DND-41 (cell line): ENCODE measurements at regions not wholly inside any gene's neighbourhood (a gene's known extent, or its start where the extent isn't known, plus 50 kb on each side); places are given as distances from the start of the nearest gene placed in this dataset.

Experiments used
- ATAC-seq: fragments of 200-7000 bp; cut with Tn5 transposase; 3 replicates; pipeline ENCODE4 v1.9.1; 2021; ENCODE audit warnings: low read depth; ENCODE audit not compliant: insufficient read depth
- DNase-seq: peaks from one replicate; pipeline ENCODE4 v3.0.0-alpha.2; 2020
- H2AFZ ChIP-seq: 2 replicates; pipeline ENCODE4 v1.6.0; 2012; ENCODE audit warnings: low read depth, low read length
- H3K27ac ChIP-seq: 2 replicates; pipeline ENCODE4 v1.5.1; 2012; ENCODE audit warnings: low read length, inconsistent platforms
- H3K27me3 ChIP-seq: fragments of 200-600 bp; sonication (generic); 2 replicates; pipeline ENCODE4 v1.6.0; 2012; ENCODE audit warnings: low read length, mild to moderate bottlenecking, inconsistent platforms; ENCODE audit not compliant: insufficient read depth, poor library complexity
- H3K36me3 ChIP-seq: 2 replicates; pipeline ENCODE4 v1.5.1; 2012; ENCODE audit warnings: low read length, inconsistent platforms; ENCODE audit not compliant: insufficient read depth
- H3K4me1 ChIP-seq: 2 replicates; pipeline ENCODE4 v1.5.1; 2012; ENCODE audit warnings: mild to moderate bottlenecking, low read length; ENCODE audit not compliant: insufficient read depth
- H3K4me2 ChIP-seq: 2 replicates; pipeline ENCODE4 v1.6.0; 2012; ENCODE audit warnings: mild to moderate bottlenecking, moderate library complexity, low read length, inconsistent platforms; ENCODE audit not compliant: insufficient read depth
- H3K4me3 ChIP-seq, 2 experiments: fragments of 200-600 bp in 1 of 2; shearing (Covaris generic) in 1 of 2; 2 replicates each; pipeline ENCODE4 v1.5.1; 2012 to 2016; ENCODE audit warnings: inconsistent platforms in 2 of 2, low read length in 2 of 2, mild to moderate bottlenecking in 2 of 2, low read depth in 1 of 2, moderate library complexity in 1 of 2
- H3K79me2 ChIP-seq: 2 replicates; pipeline ENCODE4 v1.6.0; 2012; ENCODE audit warnings: low read length, inconsistent platforms; ENCODE audit not compliant: insufficient read depth
- H3K9ac ChIP-seq: 2 replicates; pipeline ENCODE4 v1.6.0; 2012; ENCODE audit warnings: low read depth, mild to moderate bottlenecking, inconsistent platforms, low read length, moderate library complexity
- H3K9me3 ChIP-seq: 2 replicates; pipeline ENCODE4 v1.5.1; 2012; ENCODE audit warnings: low read length, moderate library complexity, mild to moderate bottlenecking, inconsistent platforms; ENCODE audit not compliant: insufficient read depth, severe bottlenecking
- H4K20me1 ChIP-seq: 2 replicates; pipeline ENCODE4 v1.6.0; 2012; ENCODE audit warnings: low read length; ENCODE audit not compliant: insufficient read depth
- CTCF ChIP-seq: IDR thresholded peaks from 2 replicates; pipeline ENCODE4 v1.5.1; 2012; ENCODE audit warnings: borderline replicate concordance, low read length, moderate library complexity, mild to moderate bottlenecking; ENCODE audit not compliant: poor library complexity, severe bottlenecking; ENCODE audit errors: extremely low read depth
- EZH2 ChIP-seq: IDR thresholded peaks from 3 replicates; pipeline ENCODE4 v1.6.1; 2012; ENCODE audit warnings: borderline replicate concordance, low read depth, mild to moderate bottlenecking, moderate library complexity, low read length, inconsistent platforms; ENCODE audit not compliant: severe bottlenecking

- Histone ChIP-seq H4K20me1 (no peaks in the 10 kb centered on the region), H2AFZ (no peak overlapping the region), H3K36me3 (no peaks in the 10 kb centered on the region), H3K79me2 (no peaks in the 10 kb centered on the region), H3K4me2 (no peak overlapping the region), H3K27me3 (no peaks in the 10 kb centered on the region), H3K9ac (no peak overlapping the region), H3K27ac (no peak overlapping the region), H3K9me3 (no peaks in the 10 kb centered on the region), H3K4me1 (no peaks in the 10 kb centered on the region), H3K4me3 (no peak overlapping the region)
- DNase-seq: no peak
- no peak for ATAC-seq
- TF ChIP-seq CTCF (no peak), EZH2 (no peak)
Observed at GRCh38 chr7:47194516-47195057, 387.3 kb downstream of the TNS3 start.

GRCh38 chr7:47192978-47193377 is 388.9 kb downstream of the TNS3 start:
- no peak overlapping the region for H3K27ac ChIP-seq
- no peak overlapping the region for H3K4me2 ChIP-seq
- no peaks in the 10 kb centered on the region for H3K9me3 ChIP-seq
- no peaks in the 10 kb centered on the region for H3K4me1 ChIP-seq
- DNase-seq (no peak), ATAC-seq (no peak)
- no peak overlapping the region for H3K9ac ChIP-seq
- no peaks in the 10 kb centered on the region for H3K36me3 ChIP-seq
- no peaks in the 10 kb centered on the region for H3K79me2 ChIP-seq
- no peaks in the 10 kb centered on the region for H3K27me3 ChIP-seq
- H4K20me1 ChIP-seq: no peaks in the 10 kb centered on the region
- no peak overlapping the region for H3K4me3 ChIP-seq
- no peak for TF ChIP-seq EZH2
- no peak for TF ChIP-seq CTCF
- no peak overlapping the region for H2AFZ ChIP-seq

- H3K27me3 ChIP-seq: no peaks in the 10 kb centered on the region
- H3K4me2 ChIP-seq: no peak overlapping the region
- TF ChIP-seq CTCF (no peak), EZH2 (no peak)
- ATAC-seq (no peak), DNase-seq (no peak)
- H4K20me1 ChIP-seq: no peaks in the 10 kb centered on the region
- no peak overlapping the region for H3K9ac ChIP-seq
- no peaks in the 10 kb centered on the region for H3K9me3 ChIP-seq
- no peak overlapping the region for H3K4me3 ChIP-seq
- no peak overlapping the region for H3K27ac ChIP-seq
- no peak overlapping the region for H2AFZ ChIP-seq
- H3K36me3 ChIP-seq: no peaks in the 10 kb centered on the region
- no peaks in the 10 kb centered on the region for H3K79me2 ChIP-seq
- no peaks in the 10 kb centered on the region for H3K4me1 ChIP-seq
Observed at GRCh38 chr7:47191876-47192291, 390.0 kb downstream of the TNS3 start.

- ATAC-seq: no peak
- no peaks in the 10 kb centered on the region for H3K4me1 ChIP-seq
- TF ChIP-seq EZH2: no peak
- TF ChIP-seq CTCF: no peak
- H4K20me1 ChIP-seq: no peaks in the 10 kb centered on the region
- H3K4me3 ChIP-seq: no peak overlapping the region
- H3K36me3 ChIP-seq: no peaks in the 10 kb centered on the region
- H2AFZ ChIP-seq: no peak overlapping the region
- H3K79me2 ChIP-seq: no peaks in the 10 kb centered on the region
- H3K9ac ChIP-seq: no peak overlapping the region
- H3K27ac ChIP-seq: no peak overlapping the region
- no peak for DNase-seq
- H3K9me3 ChIP-seq: no peaks in the 10 kb centered on the region
- no peak overlapping the region for H3K4me2 ChIP-seq
- no peaks in the 10 kb centered on the region for H3K27me3 ChIP-seq
Observed at GRCh38 chr7:47191316-47191715, 390.6 kb downstream of the TNS3 start.
